HG03108 (cell line): ENCODE measurements at regions not wholly inside any gene's neighbourhood (a gene's known extent, or its start where the extent isn't known, plus 50 kb on each side); places are given as distances from the start of the nearest gene placed in this dataset.
A peak's percentile ranks its signal among the peaks of the same experiment; 100 is the strongest.
"Not testable (repeated sequence)": the region's sequence is repeated elsewhere in the genome, so short reads cannot be mapped to it uniquely, and the experiment has no call there.

Experiments used
- ATAC-seq: cut with Tn5 transposase; IDR thresholded peaks from one replicate; pipeline ENCODE4 v1.9.1; 2021; ENCODE audit warnings: moderate library complexity; ENCODE audit not compliant: unreplicated experiment

DNA sequence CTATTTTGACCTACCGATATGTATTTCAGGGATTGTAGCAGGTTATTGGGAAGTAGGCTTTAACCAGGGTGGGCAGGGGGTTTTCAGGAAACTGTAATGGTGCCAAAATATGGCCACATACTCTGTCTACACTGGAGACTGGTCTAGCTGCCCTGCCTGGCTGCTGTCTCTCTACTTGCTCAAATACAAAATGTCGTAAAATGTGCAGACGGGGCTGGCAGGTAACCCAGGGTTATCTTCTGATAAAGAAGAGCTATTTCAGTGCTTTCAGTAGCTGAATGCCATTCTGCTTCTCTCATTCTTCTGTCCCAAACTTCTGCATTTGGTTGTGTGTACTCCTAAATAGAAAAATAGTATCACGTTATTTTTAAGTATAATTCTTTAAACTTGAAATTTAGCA lies 616.2 kb downstream of the EPM2A start:
- no peak for ATAC-seq

DNA sequence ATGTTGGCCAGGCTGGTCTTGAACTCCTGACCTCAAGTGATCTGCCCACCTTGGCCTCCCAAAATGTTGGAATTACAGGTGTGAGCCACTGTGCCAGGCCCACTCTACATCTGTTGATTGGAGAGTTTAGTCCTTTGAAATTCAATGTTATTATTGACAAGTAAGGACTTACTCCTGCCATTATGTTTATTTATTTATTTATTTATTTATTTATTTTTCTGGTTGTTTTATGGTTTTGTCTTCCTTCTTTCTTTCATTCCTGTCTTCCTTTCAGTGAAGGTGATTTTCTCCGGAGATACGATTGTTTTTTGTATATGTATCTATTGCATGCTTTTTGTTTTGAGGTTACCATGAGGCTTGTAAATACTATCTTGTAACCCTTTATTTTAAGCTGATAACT lies 602.6 kb downstream of the EPM2A start:
- ATAC-seq, result no peak

DNA sequence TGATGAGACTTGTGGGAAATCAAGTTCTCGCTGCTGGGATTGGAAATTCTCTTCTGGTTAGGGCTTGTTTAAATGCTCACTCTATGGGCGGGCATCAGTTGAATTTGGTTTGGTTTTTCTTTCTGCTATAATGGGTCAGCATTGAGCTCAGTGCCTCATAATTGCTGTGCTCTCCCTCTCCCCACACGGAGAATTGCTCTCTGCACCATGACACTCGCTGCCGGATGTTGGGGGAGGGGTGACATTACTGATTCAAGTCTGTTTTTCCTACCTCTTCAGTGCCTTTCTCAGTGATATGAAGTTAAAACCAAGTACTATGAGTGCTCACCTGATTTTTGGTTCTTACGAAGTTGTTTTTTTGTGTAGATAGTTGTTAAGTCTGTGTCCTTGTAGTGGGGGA lies 599.6 kb downstream of the EPM2A start:
- ATAC-seq, result no peak

DNA sequence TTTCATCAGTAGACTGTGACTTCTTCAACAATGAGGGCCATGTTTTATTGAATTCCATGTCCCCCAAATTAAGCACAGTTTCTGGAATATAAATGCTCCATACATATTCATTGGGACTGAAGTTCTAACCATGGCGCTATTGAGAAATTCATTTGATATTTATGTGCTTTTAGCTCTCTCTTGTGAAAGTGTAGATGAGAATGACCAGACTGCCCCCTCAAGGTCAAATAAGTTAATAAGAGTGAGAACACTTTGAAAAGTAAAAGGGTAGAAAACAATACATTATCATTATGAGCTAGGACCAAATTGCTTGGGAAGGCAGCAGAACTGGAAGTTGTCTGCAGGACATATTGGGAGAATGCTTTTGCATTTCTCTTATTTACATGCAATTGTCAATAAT lies 597.9 kb downstream of the EPM2A start:
- no peak for ATAC-seq

DNA sequence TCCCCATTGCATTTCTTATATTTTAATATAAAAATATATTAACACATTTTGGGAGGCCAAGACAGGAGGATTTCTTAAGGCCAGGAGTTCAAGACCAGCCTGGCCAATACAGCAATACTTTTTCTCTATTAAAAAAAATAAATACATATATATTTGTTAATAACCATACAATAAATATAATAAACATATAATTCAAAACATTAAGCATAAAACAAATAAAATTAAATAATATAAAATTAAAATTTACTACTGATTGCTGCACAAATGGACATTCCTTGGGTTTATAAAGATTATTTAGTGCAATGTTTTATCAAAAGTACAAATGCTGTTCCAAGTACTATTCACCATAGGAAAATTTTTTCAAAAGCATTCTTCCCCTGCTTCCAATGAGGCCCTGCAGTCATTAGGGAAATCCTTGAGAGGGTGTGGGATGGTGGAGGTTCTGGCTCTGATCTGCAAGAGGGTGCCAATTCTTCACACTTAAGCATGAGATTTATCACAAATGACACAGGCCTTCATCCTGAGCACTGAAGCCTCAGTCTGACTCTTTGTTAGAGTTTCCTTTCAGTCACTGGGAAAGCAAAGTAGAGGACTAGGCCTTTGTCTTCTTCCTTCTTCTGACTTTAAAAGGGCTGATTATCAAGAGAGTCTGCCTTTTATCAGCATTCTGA lies 596.7 kb downstream of the EPM2A start:
- ATAC-seq, result no peak

DNA sequence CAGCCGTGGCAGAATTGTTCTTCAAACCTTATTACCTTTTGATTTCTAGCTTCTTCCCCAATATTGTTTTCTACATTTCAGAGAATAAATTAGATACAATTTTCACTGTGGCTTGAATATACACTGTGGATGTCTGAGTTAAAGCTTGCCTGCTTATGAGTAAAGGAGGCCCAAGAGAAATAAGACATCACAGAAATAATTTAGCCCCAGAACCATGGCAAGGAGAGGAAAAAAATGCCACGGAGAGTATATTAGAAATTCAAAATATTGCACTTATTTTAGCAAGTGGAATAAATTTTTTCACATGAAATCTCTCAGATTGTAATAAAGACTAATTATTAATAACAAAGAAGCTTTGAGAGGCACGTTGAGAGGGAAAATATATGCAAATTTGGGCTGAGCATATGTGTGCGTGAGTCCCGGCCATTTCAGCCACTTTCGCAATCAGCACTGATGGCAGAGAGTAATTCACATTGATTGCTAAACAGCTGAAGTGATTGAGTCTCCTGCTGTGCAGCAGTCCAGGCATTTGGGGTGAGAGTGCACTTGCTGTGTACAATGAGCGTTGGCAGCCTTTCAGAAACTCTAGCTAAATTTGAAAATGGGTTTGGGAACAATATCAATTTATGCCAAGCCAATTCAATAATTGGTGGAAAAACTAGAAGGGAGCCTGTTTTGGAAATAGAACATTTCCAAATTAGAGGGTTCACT lies 596.0 kb downstream of the EPM2A start:
- ATAC-seq, result no peak

DNA sequence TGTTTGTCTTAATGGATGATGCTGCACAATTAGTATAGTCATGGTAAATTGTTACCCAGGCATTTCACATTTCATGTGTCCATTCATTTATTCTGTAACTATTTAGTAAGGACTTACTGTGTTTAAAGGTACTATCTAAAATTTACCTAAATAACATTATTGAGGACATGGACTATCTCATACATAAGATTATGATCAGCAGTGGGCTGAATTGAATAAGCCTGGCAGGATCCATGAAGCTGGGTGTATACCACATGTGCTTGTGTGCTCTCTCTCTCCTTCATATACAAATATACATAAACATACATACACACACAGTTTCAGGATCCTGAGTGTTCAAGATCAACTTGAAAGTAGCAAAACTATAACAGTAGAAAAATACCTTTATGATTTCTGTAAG lies 595.4 kb downstream of the EPM2A start:
- no peak for ATAC-seq

DNA sequence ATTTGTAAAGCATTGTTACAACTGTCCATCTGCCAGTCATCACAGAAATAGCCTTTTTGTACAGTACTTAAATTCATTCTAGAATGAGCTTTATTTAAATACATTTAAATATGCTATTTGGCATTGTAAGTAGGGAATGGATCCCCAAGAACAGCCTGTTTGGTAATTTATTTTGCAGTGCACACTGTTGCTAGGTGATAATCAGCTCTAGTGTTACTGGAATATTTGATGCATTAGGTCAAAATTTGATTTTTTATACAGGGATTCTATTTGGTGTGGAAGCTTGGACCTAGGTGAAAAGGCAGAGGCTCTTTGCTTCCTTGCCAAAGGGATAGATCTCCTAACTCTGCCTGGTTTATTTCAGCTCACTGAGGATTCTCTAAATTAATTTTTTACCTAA lies 593.7 kb downstream of the EPM2A start:
- ATAC-seq, result no peak

DNA sequence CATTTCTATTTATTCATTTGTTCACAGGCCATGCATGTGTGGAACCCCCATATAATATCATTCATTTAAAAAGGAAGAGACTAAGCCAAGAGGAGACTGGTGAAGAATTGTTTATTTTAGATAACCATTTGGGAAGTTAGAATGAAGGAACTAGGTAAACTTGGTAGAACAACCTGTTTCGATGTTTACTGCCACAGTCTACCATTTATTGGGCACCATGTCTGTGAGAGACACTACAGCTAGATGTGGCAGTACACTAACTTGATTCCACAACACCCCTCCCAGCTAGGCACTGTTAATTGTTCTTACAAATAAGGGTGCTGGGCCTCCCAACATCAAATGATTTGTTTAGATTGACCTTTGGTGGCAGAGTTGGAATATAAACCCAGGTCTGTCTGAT lies 592.4 kb downstream of the EPM2A start:
- no peak for ATAC-seq

DNA sequence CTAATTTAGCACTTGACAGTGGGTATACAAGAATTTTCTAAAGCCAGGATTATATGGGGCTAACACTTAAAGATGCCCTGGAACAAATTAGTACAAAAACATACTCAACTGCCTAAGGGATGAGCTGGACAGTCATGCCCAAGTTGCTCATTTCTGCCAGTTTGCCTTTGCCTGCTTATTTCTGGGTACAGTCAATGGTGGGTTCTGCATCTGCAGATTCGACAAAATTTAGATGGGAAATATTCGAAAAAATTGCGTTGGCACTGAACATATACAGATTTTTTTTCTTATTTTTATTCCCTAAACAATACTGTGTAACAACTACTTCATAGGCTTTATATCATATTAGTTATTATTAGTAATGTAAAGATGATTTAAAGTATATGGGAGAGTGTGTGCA lies 591.9 kb downstream of the EPM2A start:
- no peak for ATAC-seq

DNA sequence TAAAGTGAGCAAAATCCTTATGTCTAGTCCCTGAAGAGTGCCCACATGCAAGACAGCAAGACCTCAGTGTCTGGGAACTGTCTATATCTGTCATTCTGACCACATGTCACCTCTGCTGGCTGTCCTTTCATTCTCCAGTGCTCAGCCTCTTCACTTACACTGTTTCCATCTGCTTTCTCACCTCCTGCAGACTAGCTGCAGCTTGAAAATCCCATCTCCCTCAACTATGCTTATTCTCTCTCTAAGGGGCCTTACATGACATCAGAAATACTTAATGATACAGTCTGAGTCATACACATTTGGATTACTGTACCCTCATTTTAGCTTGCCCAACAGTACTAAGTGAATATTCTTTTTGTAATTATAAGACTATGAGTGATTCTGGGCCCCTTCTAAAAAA lies 587.8 kb downstream of the EPM2A start:
- no peak for ATAC-seq

DNA sequence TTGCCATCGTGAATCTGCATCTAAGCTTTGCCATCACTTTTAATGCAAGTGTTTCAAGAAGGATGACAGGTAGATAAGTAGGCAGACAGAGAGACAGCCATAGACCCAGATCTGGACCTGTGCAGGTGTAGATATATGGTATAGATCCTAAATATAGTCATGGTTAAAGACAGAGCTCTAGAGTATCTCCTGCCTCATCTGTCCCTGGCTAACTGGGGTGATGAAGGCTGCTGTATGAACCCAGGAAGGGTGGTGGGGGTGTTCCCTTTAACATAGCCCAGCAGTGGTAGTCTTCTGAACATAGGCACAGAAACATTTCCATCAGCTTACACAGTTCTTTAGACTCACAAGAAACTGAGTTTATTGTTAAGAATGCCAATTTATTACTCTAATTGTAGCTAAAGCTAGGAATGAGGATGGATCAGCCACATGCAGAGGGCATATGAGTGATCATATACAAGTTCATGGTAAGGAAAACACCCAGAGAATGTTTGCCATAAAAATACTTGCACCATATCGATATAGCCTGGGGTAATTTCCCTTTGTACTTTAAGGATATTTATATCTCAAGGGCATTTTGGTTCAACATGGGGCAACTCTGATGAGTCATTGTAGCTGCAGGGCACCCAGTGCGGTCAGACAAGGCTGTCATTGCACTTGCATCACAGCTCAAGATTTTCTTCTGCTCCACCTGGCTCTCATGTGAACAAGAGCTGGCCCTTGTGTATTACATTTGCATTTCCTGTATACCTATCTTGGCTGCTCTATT lies 587.2 kb downstream of the EPM2A start:
- peak; percentile 67 for ATAC-seq

DNA sequence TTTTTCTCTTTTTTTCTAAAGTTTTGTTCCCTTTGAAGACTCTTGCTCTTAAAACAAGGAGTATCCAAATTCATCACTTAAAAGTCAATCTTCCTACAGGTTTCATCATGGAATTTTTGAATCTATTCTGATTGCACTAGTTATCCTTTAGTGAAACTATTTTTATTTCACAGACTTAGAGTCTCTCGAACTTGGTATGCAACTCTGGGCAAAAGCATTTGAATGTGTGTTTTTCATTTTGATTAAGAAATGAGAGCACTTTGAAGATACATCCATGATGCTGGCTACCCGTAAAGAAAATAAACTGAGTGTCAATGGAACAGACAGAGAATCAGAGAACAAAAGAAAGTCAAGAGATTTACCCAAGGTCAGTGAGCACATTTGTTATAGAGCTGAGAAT lies 586.5 kb downstream of the EPM2A start:
- no peak for ATAC-seq

DNA sequence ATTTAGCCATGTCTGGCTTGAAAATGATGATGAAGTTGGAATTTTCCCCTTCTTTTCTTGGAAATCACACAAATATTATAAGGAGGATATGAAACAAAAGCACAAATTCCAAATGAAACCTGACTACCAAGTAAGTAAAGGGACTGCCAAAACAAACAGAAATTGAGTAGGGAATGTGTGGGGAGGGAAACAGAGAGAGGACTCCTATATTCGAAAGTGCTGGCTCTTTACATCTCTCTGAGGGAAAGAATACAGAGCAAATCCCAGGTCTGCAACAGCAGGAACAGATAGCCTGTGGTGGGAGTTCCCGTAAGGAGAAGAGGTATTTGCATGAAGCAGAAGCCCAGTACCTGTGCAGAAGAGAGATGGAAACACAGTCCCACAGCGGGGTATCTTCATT lies 583.7 kb downstream of the EPM2A start:
- ATAC-seq, result no peak

DNA sequence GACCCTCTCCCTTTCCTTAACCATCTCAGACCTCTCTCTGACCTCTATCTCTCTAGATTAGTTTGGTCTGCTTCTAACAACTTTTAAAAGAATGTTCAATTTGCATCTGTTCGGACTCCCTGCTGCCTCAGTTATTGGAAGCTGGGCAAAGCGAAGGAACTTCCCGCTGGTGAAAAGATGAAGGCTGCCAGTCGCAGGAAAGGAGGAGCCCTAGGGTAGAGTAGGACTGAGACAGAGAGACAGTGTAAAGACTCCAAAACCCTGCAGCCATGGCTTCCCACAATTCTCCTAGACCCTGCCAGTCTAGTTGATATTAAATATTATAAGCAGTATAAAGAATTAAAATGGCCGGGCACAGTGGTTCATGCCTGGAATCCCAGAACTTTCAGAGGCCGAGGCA lies 581.8 kb downstream of the EPM2A start:
- ATAC-seq, result no peak

DNA sequence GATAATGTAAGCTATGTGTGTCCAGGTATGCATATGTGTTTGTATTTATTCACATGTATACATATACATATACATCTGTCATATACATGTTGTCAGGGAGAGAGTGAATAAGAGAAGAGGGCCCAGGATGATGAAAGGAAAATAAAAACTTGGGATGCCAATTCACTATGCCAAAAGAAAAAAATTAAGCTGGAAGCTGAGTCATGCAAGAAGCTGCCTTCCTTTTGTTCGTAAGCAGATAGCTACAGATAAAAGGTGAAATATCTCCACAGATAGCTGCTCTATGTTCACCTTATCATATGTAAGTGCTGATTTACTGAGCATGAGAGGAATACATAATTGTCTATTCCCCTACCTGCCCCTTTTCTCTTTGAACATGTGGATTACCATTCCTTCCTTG lies 579.9 kb downstream of the EPM2A start:
- no peak for ATAC-seq

DNA sequence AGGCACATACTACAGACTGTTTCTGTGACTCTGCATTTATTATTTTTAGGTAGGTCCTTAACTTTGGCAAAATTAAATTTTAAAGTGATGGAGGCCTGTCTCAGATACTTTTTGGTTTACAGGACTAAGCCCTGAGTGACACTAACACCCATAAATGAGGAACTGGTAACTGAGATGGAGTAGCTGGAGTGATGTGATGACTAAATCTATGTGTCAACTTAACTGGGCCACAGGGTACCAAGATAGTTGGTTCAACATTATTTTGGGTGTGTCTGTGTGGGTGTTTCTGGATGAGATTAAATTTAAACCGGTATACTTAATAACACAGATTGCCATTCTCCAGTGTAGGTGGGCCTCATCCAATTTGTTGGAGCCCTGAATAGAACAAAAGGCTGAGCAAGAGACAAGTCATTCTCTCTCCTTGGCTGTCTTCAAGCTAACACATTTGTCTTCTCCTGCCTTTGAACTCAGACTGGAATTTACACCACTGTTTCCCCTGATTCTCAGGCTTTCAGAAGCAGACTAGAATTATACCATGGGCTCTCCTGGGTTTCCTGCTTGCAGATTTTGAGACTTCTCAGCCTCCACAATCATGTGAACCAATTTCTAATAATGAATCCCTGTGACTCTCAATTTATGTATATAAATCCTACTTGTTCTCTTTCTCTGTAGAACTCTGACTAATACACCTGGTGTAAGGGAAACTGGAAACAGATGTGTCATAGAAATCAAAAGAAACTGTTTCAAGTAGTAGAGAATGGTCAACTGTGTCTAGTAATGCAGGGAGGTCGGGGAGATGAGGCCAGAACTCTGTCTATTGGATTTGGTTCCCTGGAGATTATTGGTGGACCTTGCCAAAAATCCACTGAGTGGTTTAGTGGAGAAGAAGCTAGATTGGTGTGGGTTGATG lies 579.2 kb downstream of the EPM2A start:
- ATAC-seq, result no peak

DNA sequence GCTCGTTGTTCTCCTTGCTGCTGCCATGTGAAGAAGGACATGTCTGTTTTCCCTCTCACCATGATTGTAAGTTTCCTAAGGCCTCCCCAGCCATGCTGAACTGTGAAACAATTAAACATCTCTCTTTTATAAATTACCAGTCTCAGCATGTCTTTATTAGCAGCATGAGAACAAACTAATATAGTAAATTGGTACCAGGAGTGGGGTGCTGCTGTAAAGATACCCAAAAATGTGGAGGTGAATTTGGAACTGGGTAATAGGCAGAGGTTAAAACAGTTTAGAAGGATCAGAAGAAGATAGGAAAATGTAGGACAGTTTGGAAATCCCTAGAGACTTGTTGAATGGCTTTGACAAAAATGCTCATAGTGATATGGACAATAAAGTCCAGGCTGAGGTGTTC lies 576.7 kb downstream of the EPM2A start:
- ATAC-seq, result not testable (repeated sequence)

DNA sequence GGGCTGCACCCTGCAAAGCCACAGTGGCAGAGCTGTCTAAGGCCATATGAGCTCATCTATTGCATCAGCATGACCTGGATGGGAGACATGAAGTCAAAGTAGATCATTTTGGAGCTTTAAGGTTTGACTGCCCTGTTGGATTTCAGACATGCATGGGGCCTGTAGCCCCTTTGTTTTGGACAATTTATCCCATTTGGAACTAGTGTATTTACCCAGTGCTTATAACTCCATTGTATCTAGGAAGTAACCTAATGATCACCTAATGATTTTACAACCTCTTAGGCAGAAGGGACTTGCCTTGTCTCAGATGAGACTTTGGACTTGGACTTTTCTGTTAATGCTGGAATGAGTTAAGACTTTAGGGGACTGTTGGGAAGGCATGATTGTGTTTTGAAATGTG lies 575.4 kb downstream of the EPM2A start:
- no peak for ATAC-seq

DNA sequence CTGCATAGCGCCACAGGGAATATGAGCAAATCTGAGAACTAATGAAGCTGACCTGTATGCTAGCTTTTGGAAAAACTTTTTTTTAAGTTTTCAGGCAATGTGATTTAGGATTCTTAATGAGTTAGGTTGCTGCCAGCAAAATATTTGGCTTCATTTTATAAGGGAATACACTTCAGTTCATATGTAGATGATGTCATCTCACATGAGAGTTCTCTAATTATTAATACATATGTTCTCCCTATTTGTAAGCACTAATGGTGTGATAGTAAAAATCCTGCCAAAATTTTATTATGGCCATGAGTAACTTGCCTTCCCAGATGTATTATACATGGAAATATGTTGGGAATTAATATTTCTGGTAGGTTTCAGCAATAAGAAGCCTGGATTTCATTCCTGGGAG lies 573.8 kb downstream of the EPM2A start:
- no peak for ATAC-seq

DNA sequence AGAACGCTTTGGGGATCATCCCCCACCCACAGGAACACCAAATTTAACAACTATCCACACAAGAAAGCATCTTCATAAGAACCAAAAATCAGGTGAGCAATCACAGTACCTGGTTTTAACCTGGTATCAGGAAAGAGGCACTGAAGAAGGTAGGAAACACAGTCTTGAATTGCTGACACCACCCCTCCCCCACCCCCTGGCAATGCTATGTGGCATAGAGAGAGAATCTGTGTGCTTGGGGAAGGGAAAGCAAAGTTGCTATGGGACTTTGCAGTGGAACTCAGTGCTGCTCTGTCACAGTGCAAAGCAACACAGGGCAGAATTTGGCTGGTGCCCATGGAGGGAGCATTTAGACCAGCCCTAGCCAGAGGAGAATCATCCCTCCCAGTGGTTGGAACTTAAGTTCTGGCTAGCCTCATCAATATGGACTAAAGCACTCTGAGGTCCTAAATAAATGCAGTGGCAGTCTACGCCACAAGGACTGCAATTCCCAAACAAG lies 565.5 kb downstream of the EPM2A start:
- no peak for ATAC-seq
